Adrenal gland (tissue), 9 donors: ENCODE measurements at regions not wholly inside any gene's neighbourhood (a gene's known extent, or its start where the extent isn't known, plus 50 kb on each side); places are given as distances from the start of the nearest gene placed in this dataset.
A peak's percentile ranks its signal among the peaks of the same experiment; 100 is the strongest.

Experiments used
- DNase-seq, 7 donors: peaks; one replicate each; pipeline ENCODE4 v3.0.0-alpha.2; 2019 to 2020
- H3K27ac ChIP-seq, 5 donors: fragments of 200-600 bp; sonication (generic) in 4 of 5; 1 replicate in 3 of 5; 2 replicates in 2 of 5; pipeline versions ENCODE4 v1.5.1 to v1.8.0; 2016 to 2020; ENCODE audit warnings: mild to moderate bottlenecking in 1 of 5
- H3K27me3 ChIP-seq: fragments of 200-600 bp; 2 replicates; pipeline ENCODE4 v1.8.0; 2021
- H3K36me3 ChIP-seq, 2 donors: fragments of 200-600 bp; replicated peaks in 1 of 2; 1 replicate in 1 of 2; 2 replicates in 1 of 2; pipeline versions ENCODE4 v1.5.1 to v1.8.0; 2018 to 2022
- H3K4me1 ChIP-seq, 2 donors: fragments of 200-600 bp; replicated peaks in 1 of 2; 1 replicate in 1 of 2; 2 replicates in 1 of 2; pipeline versions ENCODE4 v1.5.1 to v1.8.0; 2018 to 2021
- H3K4me3 ChIP-seq, 4 donors: fragments of 200-600 bp; sonication (generic) in 3 of 4; one replicate each; pipeline ENCODE4 v1.5.1; 2016 to 2018
- H3K9me3 ChIP-seq, 3 donors: fragments of 200-600 bp; sonication (generic) in 1 of 3; replicated peaks in 1 of 3; 1 replicate in 2 of 3; 2 replicates in 1 of 3; pipeline versions ENCODE4 v1.5.1 to v1.8.0; 2016 to 2021
- POLR2A ChIP-seq, 2 donors: fragments of 450-650 bp; IDR thresholded peaks; one replicate each; pipeline ENCODE4 v1.6.1; 2017; ENCODE audit warnings: antibody characterized with exemption in 2 of 2, mild to moderate bottlenecking in 2 of 2, moderate library complexity in 1 of 2
- WGBS, 4 donors: extraction: QIAGEN DNeasy Blood & Tissue Kit in 2 of 4; methylation state at CpG; one replicate each; pipeline versions ENCODE4 v1.1.5 to v1.1.7; 2013 to 2017; 5-methylcytosine and 5-hydroxymethylcytosine counted together
- intact Hi-C, 2 donors: fragments of 100-400 bp; cut with DNase I; formaldehyde crosslinking; loops; one replicate each; pipeline versions ENCODE4 v1.14.1 to v1.15.0; 2022 to 2023
- TF ChIP-seq, protein P1 (sequence below), 6 experiments: fragments of 450-650 bp in 4 of 6; fragments of 200-600 bp in 2 of 6; sonication (generic) in 1 of 6; IDR thresholded peaks; 1 replicate in 5 of 6; 2 replicates in 1 of 6; pipeline versions ENCODE4 v1.5.1 to v1.8.0; 2016 to 2021; ENCODE audit warnings: antibody characterized with exemption in 6 of 6, mild to moderate bottlenecking in 2 of 6, moderate library complexity in 1 of 6
- donor health status: healthy with polysubstance abuse.
- donor health status: Bipolar disorder and iron deficiency.
- donor health status: DM: yes; HTN: yes; CAD: no.
- donor health status: DM: no; HTN: no; CAD: no.
- donor health status: DM: no; HTN: no; CAD: no.

DNA sequence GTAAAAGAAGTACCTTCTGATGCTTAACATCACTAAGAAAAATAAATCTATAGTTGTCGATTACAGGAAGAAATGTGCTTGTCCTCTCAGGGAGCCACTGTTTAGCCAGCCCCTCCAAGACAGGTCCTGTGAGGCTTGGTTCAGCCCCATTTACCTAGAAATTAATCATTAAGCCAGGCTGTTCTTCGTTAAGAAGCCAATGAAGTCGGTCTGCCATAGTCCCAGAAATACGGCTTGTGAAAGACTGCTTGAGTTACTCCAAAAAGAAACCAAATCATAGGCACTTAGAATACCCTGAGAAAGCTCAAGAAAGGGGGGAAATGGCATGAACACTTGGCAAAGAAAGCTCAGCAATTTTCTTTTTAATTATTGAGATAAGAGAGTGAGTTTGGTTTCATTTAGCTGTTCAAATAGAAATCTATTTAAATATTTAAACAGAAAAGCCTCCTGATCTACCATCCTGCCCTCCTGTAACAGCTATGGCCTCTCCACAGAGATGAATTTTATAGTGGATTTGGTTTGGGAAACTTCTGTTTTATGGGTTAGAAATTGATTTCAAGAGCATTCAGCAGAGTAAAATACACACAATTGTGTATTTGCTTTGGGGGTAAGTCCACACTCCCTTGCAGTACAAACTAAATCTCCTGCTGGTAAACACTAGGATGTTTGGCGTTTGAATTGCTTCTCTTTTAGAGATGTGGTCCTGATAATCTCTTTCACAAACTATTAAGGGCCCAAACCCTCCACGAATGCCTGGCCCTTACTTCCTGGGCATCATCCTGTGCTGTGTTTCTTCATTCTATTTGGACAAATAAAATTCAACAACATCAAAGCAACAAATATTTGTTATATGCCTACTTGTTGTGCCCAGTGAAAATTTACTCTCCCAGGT is 234.4 kb downstream of the SEC23A start:
- no peak for DNase-seq
- H3K4me1 ChIP-seq = no peaks in the 10 kb centered on the region
- no peaks in the 10 kb centered on the region for H3K9me3 ChIP-seq
- TF ChIP-seq POLR2A (IDR thresholded peaks at IDR 0.05) = no peak
- TF ChIP-seq, protein P1, sequence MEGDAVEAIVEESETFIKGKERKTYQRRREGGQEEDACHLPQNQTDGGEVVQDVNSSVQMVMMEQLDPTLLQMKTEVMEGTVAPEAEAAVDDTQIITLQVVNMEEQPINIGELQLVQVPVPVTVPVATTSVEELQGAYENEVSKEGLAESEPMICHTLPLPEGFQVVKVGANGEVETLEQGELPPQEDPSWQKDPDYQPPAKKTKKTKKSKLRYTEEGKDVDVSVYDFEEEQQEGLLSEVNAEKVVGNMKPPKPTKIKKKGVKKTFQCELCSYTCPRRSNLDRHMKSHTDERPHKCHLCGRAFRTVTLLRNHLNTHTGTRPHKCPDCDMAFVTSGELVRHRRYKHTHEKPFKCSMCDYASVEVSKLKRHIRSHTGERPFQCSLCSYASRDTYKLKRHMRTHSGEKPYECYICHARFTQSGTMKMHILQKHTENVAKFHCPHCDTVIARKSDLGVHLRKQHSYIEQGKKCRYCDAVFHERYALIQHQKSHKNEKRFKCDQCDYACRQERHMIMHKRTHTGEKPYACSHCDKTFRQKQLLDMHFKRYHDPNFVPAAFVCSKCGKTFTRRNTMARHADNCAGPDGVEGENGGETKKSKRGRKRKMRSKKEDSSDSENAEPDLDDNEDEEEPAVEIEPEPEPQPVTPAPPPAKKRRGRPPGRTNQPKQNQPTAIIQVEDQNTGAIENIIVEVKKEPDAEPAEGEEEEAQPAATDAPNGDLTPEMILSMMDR (IDR thresholded peaks at IDR 0.05) = no peak
- intact Hi-C loops = loop anchor here (5.0 kb wide), 1 partner anchor 146 kb away; no protein-coding TSS in a partner anchor
- H3K4me3 ChIP-seq = no peak overlapping the region
- H3K27ac ChIP-seq = no peak overlapping the region
- 64 to 77% (median 71%) methylated on average over 6 of the region's 6 CpGs for WGBS, 4 donors
- no peaks in the 10 kb centered on the region for H3K27me3 ChIP-seq
- no peaks in the 10 kb centered on the region for H3K36me3 ChIP-seq

DNA sequence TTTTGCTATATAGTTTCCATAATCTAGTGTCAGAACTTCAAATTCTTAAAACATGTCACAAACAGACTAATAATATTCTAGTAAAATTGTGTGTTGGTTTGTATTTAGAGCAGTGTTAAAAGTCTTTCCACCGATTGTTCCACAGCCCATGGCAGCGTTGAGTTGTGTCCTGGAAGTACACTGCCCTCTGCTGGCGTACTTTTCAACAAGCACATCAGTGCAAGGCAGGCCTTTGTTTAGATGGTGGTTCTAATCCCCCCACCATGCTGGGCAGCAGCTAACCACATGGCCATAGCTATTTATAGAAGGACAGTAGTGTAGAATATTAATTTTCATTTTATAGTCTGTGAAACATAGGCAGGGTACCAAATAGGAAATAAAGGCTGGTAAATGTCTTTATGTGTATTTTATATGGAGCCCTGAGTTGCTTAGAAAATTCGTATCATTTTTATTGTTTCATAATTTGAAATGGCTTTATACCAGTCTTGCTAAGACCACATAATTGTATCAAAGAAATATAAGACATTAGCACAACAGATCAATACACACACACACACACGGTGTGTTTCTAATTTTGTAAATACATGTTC is 235.4 kb downstream of the SEC23A start:
- H3K4me3 ChIP-seq = no peak overlapping the region
- 30 to 39% (median 37%) methylated on average over 5 of the region's 5 CpGs for WGBS, 4 donors
- intact Hi-C loops = loop anchor here (5.0 kb wide), 1 partner anchor 145 kb away; no protein-coding TSS in a partner anchor
- no peaks in the 10 kb centered on the region for H3K9me3 ChIP-seq
- no peak overlapping the region for H3K27ac ChIP-seq
- peak; percentile 64 to 91 (median 83) for DNase-seq
- no peaks in the 10 kb centered on the region for H3K36me3 ChIP-seq
- no peaks in the 10 kb centered on the region for H3K27me3 ChIP-seq
- H3K4me1 ChIP-seq = no peaks in the 10 kb centered on the region
- TF ChIP-seq, protein P1 (IDR thresholded peaks at IDR 0.05) = peak; percentile 73 to 90 (median 79)
- TF ChIP-seq POLR2A (IDR thresholded peaks at IDR 0.05) = no peak

DNA sequence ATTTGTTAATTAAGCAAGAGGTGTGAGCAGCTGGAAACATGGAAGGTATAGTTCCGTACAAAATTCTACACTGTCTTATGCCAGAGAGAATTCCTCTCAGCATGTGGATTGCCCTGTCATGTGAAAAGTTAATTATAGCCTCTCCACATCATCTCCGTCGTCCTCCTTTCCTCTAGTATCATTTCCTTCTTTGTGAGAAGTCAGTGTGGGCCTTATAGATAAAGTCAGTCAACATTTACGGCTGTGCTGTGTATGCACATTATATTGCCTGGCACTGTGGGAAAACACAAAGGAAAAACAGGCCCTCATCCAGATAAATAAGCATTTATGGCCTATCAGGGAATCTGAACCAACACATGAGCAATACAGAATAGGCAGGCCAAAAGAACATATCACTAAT is 236.6 kb downstream of the SEC23A start:
- H3K27ac ChIP-seq = no peak overlapping the region
- DNase-seq = no peak
- H3K9me3 ChIP-seq = no peaks in the 10 kb centered on the region
- H3K4me3 ChIP-seq = no peak overlapping the region
- TF ChIP-seq, protein P1 (IDR thresholded peaks at IDR 0.05) = no peak
- TF ChIP-seq POLR2A (IDR thresholded peaks at IDR 0.05) = no peak
- H3K27me3 ChIP-seq = no peaks in the 10 kb centered on the region
- no peaks in the 10 kb centered on the region for H3K36me3 ChIP-seq
- intact Hi-C loops = loop anchor here (5.0 kb wide), 1 partner anchor 144 kb away; no protein-coding TSS in a partner anchor
- WGBS, 4 donors = 67 to 80% (median 75%) methylated on average over 4 of the region's 4 CpGs
- H3K4me1 ChIP-seq = no peaks in the 10 kb centered on the region

DNA sequence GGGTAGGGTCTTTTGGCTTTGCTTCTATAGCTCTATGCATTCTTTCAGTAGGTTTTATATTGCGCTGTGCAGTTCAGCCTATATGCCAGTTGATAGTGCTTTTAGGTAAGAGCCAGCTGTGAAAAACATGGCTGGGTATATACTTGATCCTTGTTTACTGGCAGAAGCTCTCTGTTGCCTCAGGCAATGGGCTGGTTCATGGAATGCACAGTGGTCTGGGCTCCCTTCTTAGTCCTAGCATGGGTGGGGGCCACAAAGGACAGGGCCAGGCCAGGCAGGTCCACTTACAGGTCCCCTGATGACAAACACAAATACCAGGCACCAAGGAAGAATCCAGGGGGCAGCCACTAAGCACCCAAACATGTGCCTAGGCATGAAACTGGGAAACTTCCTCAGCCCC is 240.7 kb downstream of the SEC23A start:
- Histone ChIP-seq H3K36me3 (no peaks in the 10 kb centered on the region), H3K4me3 (no peak overlapping the region), H3K9me3 (no peaks in the 10 kb centered on the region), H3K4me1 (no peaks in the 10 kb centered on the region), H3K27ac (no peak overlapping the region), H3K27me3 (no peaks in the 10 kb centered on the region)
- no peak for DNase-seq
- TF ChIP-seq POLR2A (IDR thresholded peaks at IDR 0.05) = no peak
- TF ChIP-seq, protein P1 (IDR thresholded peaks at IDR 0.05) = no peak
- intact Hi-C loops = no loop called here
- 94 to 100% (median 96%) methylated on average over 1 of the region's 1 CpG for WGBS, 4 donors
